CD4-positive, alpha-beta T cell treated with Interleukin-2 at 100 ng/mL for 4 hours (primary cell): ENCODE measurements at regions not wholly inside any gene's neighbourhood (a gene's known extent, or its start where the extent isn't known, plus 50 kb on each side); places are given as distances from the start of the nearest gene placed in this dataset.
"Not testable (repeated sequence)": the region's sequence is repeated elsewhere in the genome, so short reads cannot be mapped to it uniquely, and the experiment has no call there.

Experiments
- DNase-seq: peaks from one replicate; pipeline ENCODE4 v3.0.0-alpha.2; 2020; ENCODE audit warnings: low spot score

- no peak for DNase-seq
These were observed 242.1 kb downstream of the FGF9 start for GRCh38 chr13:21913010-21913409.

- DNase-seq, result no peak
These were observed 246.5 kb downstream of the FGF9 start for GRCh38 chr13:21917086-21918015.

GRCh38 chr13:21920802-21921201 is 249.9 kb downstream of the FGF9 start:
- DNase-seq, result not testable (repeated sequence)

- no peak for DNase-seq
These were observed 254.1 kb downstream of the FGF9 start for GRCh38 chr13:21924958-21925357.

GRCh38 chr13:21925720-21926119 is 254.8 kb downstream of the FGF9 start:
- DNase-seq, result no peak

- DNase-seq, result no peak
These were observed 258.5 kb downstream of the FGF9 start for GRCh38 chr13:21929400-21929799.

- DNase-seq, result no peak
These were observed 259.7 kb downstream of the FGF9 start for GRCh38 chr13:21930536-21930935.

- no peak for DNase-seq
These were observed 261.7 kb downstream of the FGF9 start for GRCh38 chr13:21932578-21932977.

GRCh38 chr13:21932996-21933395 is 262.1 kb downstream of the FGF9 start:
- DNase-seq, result no peak

- DNase-seq, result no peak
These were observed 263.4 kb downstream of the FGF9 start for GRCh38 chr13:21934284-21934683.

- no peak for DNase-seq
These were observed 265.8 kb downstream of the FGF9 start for GRCh38 chr13:21936674-21937073.

- DNase-seq, result no peak
These were observed 267.3 kb downstream of the FGF9 start for GRCh38 chr13:21938168-21938567.

- DNase-seq, result no peak
These were observed 267.8 kb downstream of the FGF9 start for GRCh38 chr13:21938636-21939035.

- no peak for DNase-seq
These were observed 271.2 kb downstream of the FGF9 start for GRCh38 chr13:21942061-21942460.

GRCh38 chr13:21944610-21945009 is 273.7 kb downstream of the FGF9 start:
- DNase-seq, result no peak

- no peak for DNase-seq
These were observed 274.3 kb downstream of the FGF9 start for GRCh38 chr13:21945195-21945594.

- DNase-seq, result no peak
These were observed 276.1 kb downstream of the FGF9 start for GRCh38 chr13:21946964-21947363.

- DNase-seq, result no peak
These were observed 278.0 kb downstream of the FGF9 start for GRCh38 chr13:21948769-21949474.

- no peak for DNase-seq
These were observed 279.1 kb downstream of the FGF9 start for GRCh38 chr13:21949818-21950429.

- DNase-seq, result no peak
These were observed 285.8 kb downstream of the FGF9 start for GRCh38 chr13:21956666-21957065.

GRCh38 chr13:21957833-21958232 is 287.0 kb downstream of the FGF9 start:
- no peak for DNase-seq

GRCh38 chr13:21960108-21960507 is 289.2 kb downstream of the FGF9 start:
- no peak for DNase-seq

- DNase-seq, result no peak
These were observed 293.8 kb downstream of the FGF9 start for GRCh38 chr13:21964686-21965085.
